ENCODE measurements at regions not wholly inside any gene's neighbourhood (a gene's known extent, or its start where the extent isn't known, plus 50 kb on each side); places are given as distances from the start of the nearest gene placed in this dataset.

DNA sequence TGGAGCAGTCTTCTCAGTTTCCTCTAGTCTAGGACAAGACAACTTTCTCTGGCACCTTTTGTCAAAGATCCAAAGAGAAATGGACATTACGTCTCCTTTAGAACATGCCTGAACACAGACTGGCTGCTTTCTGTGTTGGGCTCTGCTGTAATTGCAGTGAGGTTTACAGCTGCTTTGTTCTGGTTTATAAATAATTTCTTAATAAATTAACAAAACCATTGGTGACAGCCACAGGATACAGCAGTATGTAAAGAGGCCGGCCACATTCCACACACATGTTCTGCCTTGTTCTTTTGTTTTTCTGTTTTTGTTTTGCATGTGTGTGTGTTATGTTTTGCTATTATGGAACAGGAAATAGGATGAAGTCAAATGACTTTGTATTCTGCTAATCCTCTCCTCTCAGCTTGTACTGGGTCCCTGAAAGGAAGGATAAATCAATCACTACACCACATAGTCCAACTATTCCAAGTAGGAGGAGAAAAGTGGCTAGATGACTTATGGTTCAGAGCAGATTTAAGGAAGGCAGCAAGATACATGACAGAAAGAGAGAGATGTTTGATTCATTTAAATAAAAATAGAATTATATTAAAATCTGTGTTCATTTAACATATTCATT is 161.5 kb upstream of the ESRRG start:
- no peak for DNase-seq
- intact Hi-C loops (cut with DNase I; ENCODE audit: low total_unique reads) = loop anchor here (5.0 kb wide), 1 partner anchor 873 kb away; no protein-coding TSS in a partner anchor
- no peaks in the 10 kb centered on the region for H3K4me1 ChIP-seq
- no peak overlapping the region for H3K27ac ChIP-seq
- no peaks in the 10 kb centered on the region for H3K36me3 ChIP-seq
- no peak overlapping the region for H3K4me3 ChIP-seq
- H3K27me3 ChIP-seq = no peaks in the 10 kb centered on the region
- H3K9me3 ChIP-seq = no peaks in the 10 kb centered on the region
- TF ChIP-seq, protein P1, sequence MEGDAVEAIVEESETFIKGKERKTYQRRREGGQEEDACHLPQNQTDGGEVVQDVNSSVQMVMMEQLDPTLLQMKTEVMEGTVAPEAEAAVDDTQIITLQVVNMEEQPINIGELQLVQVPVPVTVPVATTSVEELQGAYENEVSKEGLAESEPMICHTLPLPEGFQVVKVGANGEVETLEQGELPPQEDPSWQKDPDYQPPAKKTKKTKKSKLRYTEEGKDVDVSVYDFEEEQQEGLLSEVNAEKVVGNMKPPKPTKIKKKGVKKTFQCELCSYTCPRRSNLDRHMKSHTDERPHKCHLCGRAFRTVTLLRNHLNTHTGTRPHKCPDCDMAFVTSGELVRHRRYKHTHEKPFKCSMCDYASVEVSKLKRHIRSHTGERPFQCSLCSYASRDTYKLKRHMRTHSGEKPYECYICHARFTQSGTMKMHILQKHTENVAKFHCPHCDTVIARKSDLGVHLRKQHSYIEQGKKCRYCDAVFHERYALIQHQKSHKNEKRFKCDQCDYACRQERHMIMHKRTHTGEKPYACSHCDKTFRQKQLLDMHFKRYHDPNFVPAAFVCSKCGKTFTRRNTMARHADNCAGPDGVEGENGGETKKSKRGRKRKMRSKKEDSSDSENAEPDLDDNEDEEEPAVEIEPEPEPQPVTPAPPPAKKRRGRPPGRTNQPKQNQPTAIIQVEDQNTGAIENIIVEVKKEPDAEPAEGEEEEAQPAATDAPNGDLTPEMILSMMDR (IDR thresholded peaks at IDR 0.05) = no peak

DNA sequence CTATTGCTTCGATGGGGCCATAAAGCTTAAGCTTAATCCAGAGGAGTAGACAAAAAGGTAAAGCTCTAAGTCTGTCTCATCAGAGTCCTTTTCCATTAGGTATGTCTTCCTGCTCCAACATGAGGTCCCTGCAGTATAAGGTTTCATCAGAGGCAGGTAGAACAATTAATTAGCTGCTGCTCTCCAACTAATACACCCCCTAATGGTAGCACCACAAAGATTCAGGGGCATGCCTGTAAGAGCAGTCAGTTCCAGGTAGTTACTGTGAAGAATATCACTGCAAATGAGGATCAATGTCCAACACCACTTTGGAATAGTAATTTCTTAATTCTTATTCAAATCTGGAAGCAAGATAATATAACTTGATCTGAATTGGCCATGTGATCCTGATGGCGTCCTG is 160.3 kb upstream of the ESRRG start:
- no peak for DNase-seq
- intact Hi-C loops (cut with DNase I; ENCODE audit: low total_unique reads) = no loop called here
- no peaks in the 10 kb centered on the region for H3K27me3 ChIP-seq
- H3K4me1 ChIP-seq = no peaks in the 10 kb centered on the region
- no peaks in the 10 kb centered on the region for H3K9me3 ChIP-seq
- TF ChIP-seq, protein P1 (IDR thresholded peaks at IDR 0.05) = no peak
- H3K4me3 ChIP-seq = no peak overlapping the region
- no peak overlapping the region for H3K27ac ChIP-seq
- no peaks in the 10 kb centered on the region for H3K36me3 ChIP-seq

DNA sequence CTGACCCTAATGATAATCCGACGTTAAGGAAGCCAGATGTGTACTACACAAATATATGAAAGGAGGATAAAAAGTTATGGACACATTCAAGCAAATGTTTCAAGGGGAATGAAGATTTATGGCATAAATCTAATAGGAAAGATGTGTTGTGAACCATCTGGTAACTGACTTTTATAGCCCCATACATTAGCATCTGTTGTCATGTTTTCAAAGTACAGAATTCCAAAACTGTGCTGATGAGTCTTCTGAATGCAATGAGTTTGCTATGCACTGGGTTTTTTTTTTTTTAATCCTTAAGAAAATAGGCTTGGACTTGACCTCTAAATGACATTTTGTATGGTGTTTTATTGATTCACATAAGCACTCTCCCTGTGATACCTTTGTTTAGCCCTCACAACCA is 158.5 kb upstream of the ESRRG start:
- Histone ChIP-seq H3K27me3 (no peaks in the 10 kb centered on the region), H3K4me3 (no peak overlapping the region), H3K27ac (no peak overlapping the region), H3K36me3 (no peaks in the 10 kb centered on the region), H3K4me1 (no peaks in the 10 kb centered on the region), H3K9me3 (no peaks in the 10 kb centered on the region)
- intact Hi-C loops (cut with DNase I; ENCODE audit: low total_unique reads) = no loop called here
- TF ChIP-seq, protein P1 (IDR thresholded peaks at IDR 0.05) = no peak
- no peak for DNase-seq

DNA sequence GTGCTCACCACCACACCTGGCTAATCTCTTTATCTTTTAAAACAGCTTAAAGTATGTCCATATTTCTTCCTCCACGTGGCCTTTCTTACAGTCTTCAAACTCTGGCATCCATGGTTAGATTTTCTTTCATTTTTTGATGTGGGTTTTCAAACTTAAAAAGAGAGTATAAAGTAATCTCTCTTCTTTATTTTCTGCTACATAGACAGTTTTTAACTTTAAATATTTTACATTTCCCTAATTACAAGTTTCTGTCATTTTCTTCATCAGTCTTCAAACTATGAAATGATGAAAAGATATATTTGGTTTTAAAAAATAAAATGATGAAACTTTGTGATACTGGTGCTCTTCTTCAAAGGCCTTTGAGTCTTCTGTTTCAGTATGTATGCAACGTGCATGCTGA is 143.5 kb upstream of the ESRRG start:
- intact Hi-C loops (cut with DNase I; ENCODE audit: low total_unique reads) = no loop called here
- Histone ChIP-seq H3K4me3 (no peak overlapping the region), H3K4me1 (no peaks in the 10 kb centered on the region), H3K9me3 (no peaks in the 10 kb centered on the region), H3K27me3 (no peaks in the 10 kb centered on the region), H3K27ac (no peak overlapping the region), H3K36me3 (no peaks in the 10 kb centered on the region)
- TF ChIP-seq, protein P1 (IDR thresholded peaks at IDR 0.05) = no peak
- DNase-seq = no peak

DNA sequence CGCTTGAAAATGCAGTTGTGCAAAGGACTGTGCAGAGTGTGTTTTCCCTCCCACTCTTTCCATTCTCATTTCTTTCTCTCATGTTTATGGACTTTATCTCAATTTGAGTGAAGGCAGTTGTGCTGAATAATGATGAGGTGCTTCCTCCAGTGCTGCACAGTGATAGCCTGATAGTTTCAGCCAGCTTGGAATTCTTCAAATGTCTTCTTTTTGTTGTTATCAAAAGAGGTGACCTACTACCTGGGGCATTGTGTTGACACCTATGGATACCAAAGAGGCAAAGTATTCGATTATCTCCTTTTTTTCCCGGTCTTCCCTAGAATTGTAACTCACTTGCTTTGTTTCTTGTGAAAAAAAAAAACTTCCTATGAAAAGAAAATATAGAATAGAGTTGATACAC is 132.6 kb upstream of the ESRRG start:
- Histone ChIP-seq H3K27me3 (no peaks in the 10 kb centered on the region), H3K4me3 (no peak overlapping the region), H3K36me3 (no peaks in the 10 kb centered on the region), H3K9me3 (no peaks in the 10 kb centered on the region), H3K4me1 (no peaks in the 10 kb centered on the region), H3K27ac (no peak overlapping the region)
- intact Hi-C loops (cut with DNase I; ENCODE audit: low total_unique reads) = no loop called here
- TF ChIP-seq, protein P1 (IDR thresholded peaks at IDR 0.05) = no peak
- DNase-seq = no peak
